NCI-H748 (cell line): ENCODE measurements at regions not wholly inside any gene's neighbourhood (a gene's known extent, or its start where the extent isn't known, plus 50 kb on each side); places are given as distances from the start of the nearest gene placed in this dataset.

ENCODE experiments used
- DNase-seq: peaks from one replicate; lab custom pipeline; 2025; ENCODE audit not compliant: unreplicated experiment; lab: John Stamatoyannopoulos, UW

- DNase-seq = no peak
Observed at GRCh38 chr21:33155005-33155404, 74.7 kb upstream of the IFNAR2 start.

- no peak for DNase-seq
Observed at GRCh38 chr21:33155422-33155821, 74.3 kb upstream of the IFNAR2 start.

- no peak for DNase-seq
Observed at GRCh38 chr21:33157303-33157702, 72.4 kb upstream of the IFNAR2 start.

GRCh38 chr21:33158654-33159053, 71.1 kb upstream of the IFNAR2 start:
- DNase-seq = no peak

GRCh38 chr21:33162436-33162951, 67.2 kb upstream of the IFNAR2 start:
- DNase-seq = no peak

GRCh38 chr21:33168886-33169285, 60.9 kb upstream of the IFNAR2 start:
- DNase-seq = peak; percentile 16

- no peak for DNase-seq
Observed at GRCh38 chr21:33169359-33169758, 60.4 kb upstream of the IFNAR2 start.

GRCh38 chr21:33171616-33172169, 58.0 kb upstream of the IFNAR2 start:
- DNase-seq = no peak

GRCh38 chr21:33174756-33175155, 55.0 kb upstream of the IFNAR2 start:
- no peak for DNase-seq
